GM18907 (cell line): ENCODE measurements at regions not wholly inside any gene's neighbourhood (a gene's known extent, or its start where the extent isn't known, plus 50 kb on each side); places are given as distances from the start of the nearest gene placed in this dataset.

Source experiments
- ATAC-seq: cut with Tn5 transposase; IDR thresholded peaks from one replicate; pipeline ENCODE4 v1.9.1; 2021; ENCODE audit warnings: mild to moderate bottlenecking, moderate library complexity; ENCODE audit not compliant: unreplicated experiment

GRCh38 chr5:120988941-120989340, 524.8 kb downstream of the PRR16 start:
- ATAC-seq, result no peak

GRCh38 chr5:120991569-120991968, 527.5 kb downstream of the PRR16 start:
- no peak for ATAC-seq

GRCh38 chr5:120994112-120994511, 530.0 kb downstream of the PRR16 start:
- no peak for ATAC-seq

GRCh38 chr5:120999550-120999949, 535.5 kb downstream of the PRR16 start:
- no peak for ATAC-seq

- no peak for ATAC-seq
These were observed 542.1 kb downstream of the PRR16 start for GRCh38 chr5:121006217-121006616.

- no peak for ATAC-seq
These were observed 543.9 kb downstream of the PRR16 start for GRCh38 chr5:121008041-121008440.

GRCh38 chr5:121009058-121009457, 545.0 kb downstream of the PRR16 start:
- no peak for ATAC-seq

- no peak for ATAC-seq
These were observed 553.9 kb downstream of the PRR16 start for GRCh38 chr5:121018004-121018403.

GRCh38 chr5:121019106-121019505, 555.0 kb downstream of the PRR16 start:
- ATAC-seq, result no peak

- no peak for ATAC-seq
These were observed 555.6 kb downstream of the PRR16 start for GRCh38 chr5:121019734-121020133.

GRCh38 chr5:121021681-121022080, 557.6 kb downstream of the PRR16 start:
- no peak for ATAC-seq

- ATAC-seq, result no peak
These were observed 560.6 kb downstream of the PRR16 start for GRCh38 chr5:121024416-121025311.

GRCh38 chr5:121025671-121026070, 561.6 kb downstream of the PRR16 start:
- ATAC-seq, result no peak

- peak; percentile 91 for ATAC-seq
These were observed 563.5 kb downstream of the PRR16 start for GRCh38 chr5:121027636-121028035.

- no peak for ATAC-seq
These were observed 565.6 kb downstream of the PRR16 start for GRCh38 chr5:121029536-121030245.

- ATAC-seq, result no peak
These were observed 567.4 kb downstream of the PRR16 start for GRCh38 chr5:121031491-121031890.

- ATAC-seq, result no peak
These were observed 569.2 kb downstream of the PRR16 start for GRCh38 chr5:121033334-121033733.

- no peak for ATAC-seq
These were observed 574.3 kb downstream of the PRR16 start for GRCh38 chr5:121038438-121038837.

- no peak for ATAC-seq
These were observed 585.9 kb downstream of the PRR16 start for GRCh38 chr5:121049971-121050370.

- ATAC-seq, result no peak
These were observed 589.2 kb downstream of the PRR16 start for GRCh38 chr5:121053055-121053985.

GRCh38 chr5:121055586-121055985, 591.5 kb downstream of the PRR16 start:
- ATAC-seq, result no peak
